ENCODE measurements at regions not wholly inside any gene's neighbourhood (a gene's known extent, or its start where the extent isn't known, plus 50 kb on each side); places are given as distances from the start of the nearest gene placed in this dataset.
"Not testable (repeated sequence)": the region's sequence is repeated elsewhere in the genome, so short reads cannot be mapped to it uniquely, and the experiment has no call there.

DNA sequence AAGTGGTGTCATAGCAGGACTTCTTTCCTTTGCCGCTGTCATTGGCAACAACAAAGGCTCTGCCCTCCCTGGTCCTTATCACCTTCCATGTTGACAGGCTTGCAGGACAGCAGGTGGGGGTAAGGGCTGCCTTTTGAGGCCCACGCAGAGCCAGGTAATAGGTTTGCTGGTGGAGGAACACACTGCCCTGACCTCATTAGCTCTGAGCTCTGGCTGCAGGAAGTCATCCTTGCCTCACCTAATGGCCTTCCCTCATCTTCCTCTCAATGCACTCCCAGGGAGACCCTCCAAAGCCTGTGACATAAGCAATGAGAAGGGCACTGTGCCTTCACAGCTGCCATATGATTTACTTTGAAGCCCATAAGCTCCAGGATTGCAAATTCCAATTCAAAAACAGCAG, 1205.2 kb upstream of the AUTS2 start:
- Histone ChIP-seq H3K27ac (ENCODE audit: low read depth in 1 of 2, low read length in 1 of 2) (no peak overlapping the region), H3K9me3 (ENCODE audit: control insufficient read depth in 2 of 2, insufficient read depth in 1 of 2, low read length in 1 of 2) (peaks cover 0 to 22% of the 10 kb centered on the region in 2 donors), H3K4me1 (ENCODE audit: control insufficient read depth in 2 of 2, insufficient read depth in 2 of 2, low read length in 2 of 2) (no peaks in the 10 kb centered on the region), H3K4me3 (ENCODE audit: low read length in 2 of 2) (no peak overlapping the region), H3K36me3 (ENCODE audit: control insufficient read depth in 2 of 2, insufficient read depth in 2 of 2, low read length in 1 of 2) (no peaks in the 10 kb centered on the region), H3K27me3 (ENCODE audit: control insufficient read depth in 2 of 2, insufficient read depth in 1 of 2, low read length in 1 of 2) (no peaks in the 10 kb centered on the region)
- no peak for DNase-seq (ENCODE audit: low read depth in 6 of 9, low spot score in 9 of 9)
- 48% methylated on average over 2 of the region's 2 CpGs for WGBS

DNA sequence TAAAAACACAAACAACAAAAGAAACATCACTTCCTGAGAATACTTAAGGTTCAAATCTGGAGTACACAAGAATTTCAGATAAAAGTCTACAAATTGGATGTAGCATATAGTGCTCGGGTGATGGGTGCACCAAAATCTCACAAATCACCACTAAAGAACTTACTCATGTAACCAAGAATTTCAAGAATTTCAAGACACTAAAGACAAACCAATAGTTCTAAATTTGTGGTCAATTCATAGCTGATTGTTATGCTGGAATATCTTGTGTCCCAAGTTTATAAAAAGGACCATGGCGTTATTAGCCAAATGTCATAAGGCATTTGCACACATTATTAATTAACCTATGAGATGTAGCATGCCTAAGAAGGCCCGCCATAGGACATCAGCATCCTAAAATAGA, 1204.1 kb upstream of the AUTS2 start:
- no peak overlapping the region for H3K27ac ChIP-seq (ENCODE audit: low read depth in 1 of 2, low read length in 1 of 2)
- WGBS: 94% methylated on average over 3 of the region's 3 CpGs
- H3K4me3 ChIP-seq (ENCODE audit: low read length in 2 of 2): no peak overlapping the region
- H3K4me1 ChIP-seq (ENCODE audit: control insufficient read depth in 2 of 2, insufficient read depth in 2 of 2, low read length in 2 of 2): no peaks in the 10 kb centered on the region
- H3K27me3 ChIP-seq (ENCODE audit: control insufficient read depth in 2 of 2, insufficient read depth in 1 of 2, low read length in 1 of 2): no peaks in the 10 kb centered on the region
- DNase-seq (ENCODE audit: low read depth in 6 of 9, low spot score in 9 of 9): no peak
- peaks cover 0 to 22% of the 10 kb centered on the region in 2 donors for H3K9me3 ChIP-seq (ENCODE audit: control insufficient read depth in 2 of 2, insufficient read depth in 1 of 2, low read length in 1 of 2)
- H3K36me3 ChIP-seq (ENCODE audit: control insufficient read depth in 2 of 2, insufficient read depth in 2 of 2, low read length in 1 of 2): no peaks in the 10 kb centered on the region

DNA sequence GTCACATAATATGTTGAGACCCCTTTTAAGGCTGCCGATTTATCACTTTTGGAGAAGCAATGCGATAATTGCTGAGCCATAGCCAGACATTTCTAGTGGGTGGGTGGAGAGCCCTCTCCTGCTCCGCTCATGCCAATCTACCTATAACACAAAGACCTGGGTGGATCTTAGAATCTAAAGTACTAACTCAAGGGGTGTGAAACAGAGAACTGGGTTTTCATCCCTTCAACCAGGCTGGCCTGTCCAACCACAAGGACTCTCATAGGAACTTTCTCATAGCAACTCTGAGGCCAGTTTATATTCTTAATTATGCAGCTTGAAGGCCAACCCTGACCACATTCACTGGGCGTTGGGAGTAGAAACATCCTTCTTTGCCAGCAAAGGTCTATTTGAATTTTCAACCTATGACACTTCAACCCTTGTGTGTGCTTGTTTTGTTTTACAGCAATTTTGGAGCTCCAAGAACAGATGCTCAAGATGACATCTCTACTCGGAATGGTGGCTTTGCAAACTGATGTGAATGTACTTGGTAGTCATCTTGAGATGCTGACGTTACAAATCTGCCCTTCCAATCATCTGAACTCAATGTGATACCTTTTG, 1198.2 kb upstream of the AUTS2 start:
- WGBS: 95% methylated on average over 6 of the region's 6 CpGs
- Histone ChIP-seq H3K36me3 (ENCODE audit: control insufficient read depth in 2 of 2, insufficient read depth in 2 of 2, low read length in 1 of 2) (no peaks in the 10 kb centered on the region), H3K4me1 (ENCODE audit: control insufficient read depth in 2 of 2, insufficient read depth in 2 of 2, low read length in 2 of 2) (no peaks in the 10 kb centered on the region), H3K9me3 (ENCODE audit: control insufficient read depth in 2 of 2, insufficient read depth in 1 of 2, low read length in 1 of 2) (peaks cover 1 to 10% of the 10 kb centered on the region in 2 donors), H3K27me3 (ENCODE audit: control insufficient read depth in 2 of 2, insufficient read depth in 1 of 2, low read length in 1 of 2) (no peaks in the 10 kb centered on the region), H3K4me3 (ENCODE audit: low read length in 2 of 2) (no peak overlapping the region), H3K27ac (ENCODE audit: low read depth in 1 of 2, low read length in 1 of 2) (no peak overlapping the region)
- no peak for DNase-seq (ENCODE audit: low read depth in 6 of 9, low spot score in 9 of 9)

DNA sequence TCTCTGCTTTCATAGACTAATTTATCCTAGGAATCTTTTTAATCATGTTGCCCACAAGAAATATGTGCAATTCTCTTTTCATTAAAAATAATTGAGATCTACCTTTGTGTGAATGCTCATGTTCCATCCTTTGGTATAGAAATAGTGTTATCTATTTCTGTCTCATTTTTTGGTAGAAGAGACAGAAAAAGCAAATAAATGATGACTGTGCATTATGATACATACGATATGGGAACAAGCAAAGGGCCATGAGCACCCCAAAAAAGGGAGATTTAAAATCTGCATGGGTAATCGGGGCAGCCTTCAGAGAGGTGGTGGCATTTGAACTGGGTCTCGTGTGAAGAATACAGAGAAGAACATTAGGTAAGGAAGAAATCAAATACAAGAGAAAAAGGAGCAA, 1197.5 kb upstream of the AUTS2 start:
- 92% methylated on average over 3 of the region's 3 CpGs for WGBS
- no peak for DNase-seq (ENCODE audit: low read depth in 6 of 9, low spot score in 9 of 9)
- H3K4me3 ChIP-seq (ENCODE audit: low read length in 2 of 2): no peak overlapping the region

DNA sequence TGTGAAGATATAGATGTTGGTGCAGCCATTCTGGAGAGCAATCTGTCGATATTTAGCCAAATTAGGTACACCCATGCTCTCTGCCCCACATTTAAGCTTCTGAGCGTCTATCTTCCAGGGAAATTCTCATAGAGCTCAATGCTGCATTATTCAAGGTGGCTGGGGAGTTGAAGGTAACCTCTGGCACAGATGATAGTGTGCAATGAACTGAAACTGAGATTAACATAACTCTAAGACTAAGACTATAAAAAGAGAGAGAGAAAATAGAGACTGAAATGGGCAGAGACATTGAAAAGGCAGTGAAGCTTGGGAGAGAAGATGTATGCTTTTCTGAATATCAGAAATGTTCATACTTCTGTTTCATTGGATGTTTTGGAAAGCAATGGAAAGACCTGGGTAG, 1197.0 kb upstream of the AUTS2 start:
- Histone ChIP-seq H3K9me3 (ENCODE audit: control insufficient read depth in 2 of 2, insufficient read depth in 1 of 2, low read length in 1 of 2) (peaks cover 1 to 9% of the 10 kb centered on the region in 2 donors), H3K36me3 (ENCODE audit: control insufficient read depth in 2 of 2, insufficient read depth in 2 of 2, low read length in 1 of 2) (no peaks in the 10 kb centered on the region), H3K27me3 (ENCODE audit: control insufficient read depth in 2 of 2, insufficient read depth in 1 of 2, low read length in 1 of 2) (no peaks in the 10 kb centered on the region), H3K4me1 (ENCODE audit: control insufficient read depth in 2 of 2, insufficient read depth in 2 of 2, low read length in 2 of 2) (no peaks in the 10 kb centered on the region), H3K27ac (ENCODE audit: low read depth in 1 of 2, low read length in 1 of 2) (no peak overlapping the region), H3K4me3 (ENCODE audit: low read length in 2 of 2) (no peak overlapping the region)
- DNase-seq (ENCODE audit: low read depth in 6 of 9, low spot score in 9 of 9): no peak
- WGBS: 89% methylated on average over 2 of the region's 2 CpGs

More for the DNA sequence above, 1197.5 kb upstream of the AUTS2 start:
- Histone ChIP-seq H3K9me3 (ENCODE audit: control insufficient read depth in 2 of 2, insufficient read depth in 1 of 2, low read length in 1 of 2) (peaks cover 1 to 10% of the 10 kb centered on the region in 2 donors), H3K27me3 (ENCODE audit: control insufficient read depth in 2 of 2, insufficient read depth in 1 of 2, low read length in 1 of 2) (no peaks in the 10 kb centered on the region), H3K4me1 (ENCODE audit: control insufficient read depth in 2 of 2, insufficient read depth in 2 of 2, low read length in 2 of 2) (no peaks in the 10 kb centered on the region), H3K36me3 (ENCODE audit: control insufficient read depth in 2 of 2, insufficient read depth in 2 of 2, low read length in 1 of 2) (no peaks in the 10 kb centered on the region), H3K27ac (ENCODE audit: low read depth in 1 of 2, low read length in 1 of 2) (no peak overlapping the region)

DNA sequence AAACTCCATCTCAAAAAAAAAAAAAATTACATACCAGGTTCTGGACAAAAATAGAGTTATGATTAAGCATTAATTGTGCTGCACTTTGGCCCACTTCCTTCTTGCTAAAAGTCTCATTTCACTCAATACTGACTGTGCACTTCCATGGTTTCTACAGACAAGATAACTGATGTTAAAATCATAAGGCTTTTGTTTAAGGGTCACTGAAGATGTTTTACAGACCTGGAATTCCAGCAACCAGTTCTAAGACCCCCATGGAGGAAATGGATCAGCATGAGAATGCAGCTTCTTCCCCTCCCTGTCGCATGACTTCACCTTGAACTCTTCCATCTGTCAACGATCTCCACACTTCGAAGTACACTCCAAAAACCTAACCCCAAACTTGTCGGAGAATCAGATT, 1191.8 kb upstream of the AUTS2 start:
- DNase-seq (ENCODE audit: low read depth in 6 of 9, low spot score in 9 of 9): no peak
- Histone ChIP-seq H3K9me3 (ENCODE audit: control insufficient read depth in 2 of 2, insufficient read depth in 1 of 2, low read length in 1 of 2) (peaks cover 0 to 5% of the 10 kb centered on the region in 2 donors), H3K27me3 (ENCODE audit: control insufficient read depth in 2 of 2, insufficient read depth in 1 of 2, low read length in 1 of 2) (no peaks in the 10 kb centered on the region), H3K4me1 (ENCODE audit: control insufficient read depth in 2 of 2, insufficient read depth in 2 of 2, low read length in 2 of 2) (no peaks in the 10 kb centered on the region), H3K36me3 (ENCODE audit: control insufficient read depth in 2 of 2, insufficient read depth in 2 of 2, low read length in 1 of 2) (no peaks in the 10 kb centered on the region), H3K4me3 (ENCODE audit: low read length in 2 of 2) (no peak overlapping the region), H3K27ac (ENCODE audit: low read depth in 1 of 2, low read length in 1 of 2) (no peak overlapping the region)
- 73% methylated on average over 4 of the region's 4 CpGs for WGBS

DNA sequence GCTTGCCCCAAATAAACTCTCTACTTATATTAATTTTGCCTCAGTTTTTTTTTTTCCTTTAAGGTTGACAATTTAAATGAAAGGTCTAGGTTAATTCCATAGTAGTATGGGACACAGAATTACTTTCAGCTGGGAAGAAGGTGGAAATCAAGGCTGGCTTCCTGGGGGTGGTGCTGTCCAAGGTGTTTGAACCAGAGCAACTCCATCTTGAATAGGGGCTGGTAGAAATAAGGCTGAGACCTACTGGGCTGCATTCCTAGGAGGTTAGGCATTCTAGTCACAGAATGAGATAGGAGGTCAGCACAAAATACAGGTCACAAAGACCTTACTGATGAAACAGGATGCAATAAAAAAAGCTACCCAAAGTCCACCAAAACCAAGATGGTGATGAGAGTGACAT, 1190.8 kb upstream of the AUTS2 start:
- Histone ChIP-seq H3K4me1 (ENCODE audit: control insufficient read depth in 2 of 2, insufficient read depth in 2 of 2, low read length in 2 of 2) (no peaks in the 10 kb centered on the region), H3K9me3 (ENCODE audit: control insufficient read depth in 2 of 2, insufficient read depth in 1 of 2, low read length in 1 of 2) (peaks cover 1 to 7% of the 10 kb centered on the region in 2 donors), H3K36me3 (ENCODE audit: control insufficient read depth in 2 of 2, insufficient read depth in 2 of 2, low read length in 1 of 2) (no peaks in the 10 kb centered on the region), H3K27ac (ENCODE audit: low read depth in 1 of 2, low read length in 1 of 2) (no peak overlapping the region), H3K4me3 (ENCODE audit: low read length in 2 of 2) (no peak overlapping the region), H3K27me3 (ENCODE audit: control insufficient read depth in 2 of 2, insufficient read depth in 1 of 2, low read length in 1 of 2) (no peaks in the 10 kb centered on the region)
- no peak for DNase-seq (ENCODE audit: low read depth in 6 of 9, low spot score in 9 of 9)

DNA sequence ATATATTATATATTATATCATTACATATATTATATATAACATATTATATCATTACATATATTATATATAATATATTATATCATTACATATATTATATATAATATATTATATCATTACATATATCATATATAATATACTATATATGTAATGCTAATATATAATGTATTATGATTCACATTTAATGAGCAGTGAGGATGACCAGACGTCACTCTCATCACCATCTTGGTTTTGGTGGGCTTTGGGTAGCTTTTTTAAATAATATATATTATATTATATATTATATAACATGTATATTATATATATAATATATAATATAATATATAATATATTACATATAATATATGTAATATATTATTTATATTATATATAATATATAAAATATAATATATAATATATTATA, 1189.4 kb upstream of the AUTS2 start:
- no peak for DNase-seq (ENCODE audit: low read depth in 6 of 9, low spot score in 9 of 9)
- 96% methylated on average over 1 of the region's 1 CpG for WGBS
- no peaks in the 10 kb centered on the region for H3K27me3 ChIP-seq (ENCODE audit: control insufficient read depth in 2 of 2, insufficient read depth in 1 of 2, low read length in 1 of 2)
- no peaks in the 10 kb centered on the region for H3K36me3 ChIP-seq (ENCODE audit: control insufficient read depth in 2 of 2, insufficient read depth in 2 of 2, low read length in 1 of 2)
- no peak overlapping the region for H3K4me3 ChIP-seq (ENCODE audit: low read length in 2 of 2)
- peaks cover 1 to 7% of the 10 kb centered on the region in 2 donors for H3K9me3 ChIP-seq (ENCODE audit: control insufficient read depth in 2 of 2, insufficient read depth in 1 of 2, low read length in 1 of 2)
- H3K27ac ChIP-seq (ENCODE audit: low read depth in 1 of 2, low read length in 1 of 2): no peak overlapping the region
- no peaks in the 10 kb centered on the region for H3K4me1 ChIP-seq (ENCODE audit: control insufficient read depth in 2 of 2, insufficient read depth in 2 of 2, low read length in 2 of 2)

DNA sequence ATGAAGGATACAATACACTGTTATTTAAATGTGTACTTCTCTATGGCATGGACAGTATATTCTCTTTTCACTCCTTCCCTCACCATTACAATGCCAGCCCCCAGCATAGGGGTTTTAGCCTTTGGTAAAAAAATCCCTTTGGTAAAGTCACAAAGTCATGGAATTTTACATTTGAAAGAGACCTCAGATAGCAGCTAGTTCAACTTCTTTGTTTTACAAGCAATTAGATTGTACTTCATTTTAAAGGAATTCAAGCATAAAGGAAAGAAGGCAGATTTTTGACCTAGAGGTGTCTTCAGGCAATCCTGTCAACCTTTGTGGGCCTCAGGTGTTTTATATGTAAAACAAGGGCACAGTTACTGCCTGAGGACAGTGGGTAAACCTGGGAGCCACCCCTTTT, 1188.4 kb upstream of the AUTS2 start:
- DNase-seq (ENCODE audit: low read depth in 6 of 9, low spot score in 9 of 9): no peak
- H3K4me1 ChIP-seq (ENCODE audit: control insufficient read depth in 2 of 2, insufficient read depth in 2 of 2, low read length in 2 of 2): no peaks in the 10 kb centered on the region
- no peak overlapping the region for H3K27ac ChIP-seq (ENCODE audit: low read depth in 1 of 2, low read length in 1 of 2)
- no peaks in the 10 kb centered on the region for H3K27me3 ChIP-seq (ENCODE audit: control insufficient read depth in 2 of 2, insufficient read depth in 1 of 2, low read length in 1 of 2)
- no peaks in the 10 kb centered on the region for H3K36me3 ChIP-seq (ENCODE audit: control insufficient read depth in 2 of 2, insufficient read depth in 2 of 2, low read length in 1 of 2)
- no peak overlapping the region for H3K4me3 ChIP-seq (ENCODE audit: low read length in 2 of 2)
- H3K9me3 ChIP-seq (ENCODE audit: control insufficient read depth in 2 of 2, insufficient read depth in 1 of 2, low read length in 1 of 2): peaks cover 1 to 7% of the 10 kb centered on the region in 2 donors

DNA sequence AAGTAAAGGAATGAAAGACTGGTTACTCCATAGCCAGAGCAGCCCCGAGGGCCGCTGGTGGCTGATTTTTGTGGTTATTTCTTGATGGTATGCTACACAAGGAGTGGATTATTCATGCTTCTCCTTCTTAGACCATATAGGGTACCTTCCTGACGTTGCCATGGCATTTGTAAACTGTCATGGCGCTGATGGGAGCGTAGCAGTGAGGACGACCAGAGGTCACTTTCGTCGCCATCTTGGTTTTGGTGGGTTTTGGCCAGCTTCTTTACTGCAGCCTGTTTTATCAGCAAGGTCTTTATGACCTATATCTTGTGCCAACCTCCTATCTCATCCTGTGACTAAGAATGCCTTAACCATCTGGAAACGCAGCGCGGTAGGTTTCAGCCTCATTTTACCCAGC, 1187.6 kb upstream of the AUTS2 start:
- not testable (repeated sequence) for H3K27me3 ChIP-seq (ENCODE audit: control insufficient read depth in 2 of 2, insufficient read depth in 1 of 2, low read length in 1 of 2)
- WGBS: 93% methylated on average over 11 of the region's 11 CpGs

More for the DNA sequence above, 1187.6 kb upstream of the AUTS2 start:
- H3K9me3 ChIP-seq (ENCODE audit: control insufficient read depth in 2 of 2, insufficient read depth in 1 of 2, low read length in 1 of 2): peaks cover 1 to 14% of the 10 kb centered on the region in 2 donors
- not testable (repeated sequence) for DNase-seq (ENCODE audit: low read depth in 6 of 9, low spot score in 9 of 9); H3K4me1 ChIP-seq (ENCODE audit: control insufficient read depth in 2 of 2, insufficient read depth in 2 of 2, low read length in 2 of 2); H3K27ac ChIP-seq (ENCODE audit: low read depth in 1 of 2, low read length in 1 of 2); H3K36me3 ChIP-seq (ENCODE audit: control insufficient read depth in 2 of 2, insufficient read depth in 2 of 2, low read length in 1 of 2); H3K4me3 ChIP-seq (ENCODE audit: low read length in 2 of 2)

Data from thymus (tissue), 11 donors.